ENCODE measurements at regions not wholly inside any gene's neighbourhood (a gene's known extent, or its start where the extent isn't known, plus 50 kb on each side); places are given as distances from the start of the nearest gene placed in this dataset.

DNA sequence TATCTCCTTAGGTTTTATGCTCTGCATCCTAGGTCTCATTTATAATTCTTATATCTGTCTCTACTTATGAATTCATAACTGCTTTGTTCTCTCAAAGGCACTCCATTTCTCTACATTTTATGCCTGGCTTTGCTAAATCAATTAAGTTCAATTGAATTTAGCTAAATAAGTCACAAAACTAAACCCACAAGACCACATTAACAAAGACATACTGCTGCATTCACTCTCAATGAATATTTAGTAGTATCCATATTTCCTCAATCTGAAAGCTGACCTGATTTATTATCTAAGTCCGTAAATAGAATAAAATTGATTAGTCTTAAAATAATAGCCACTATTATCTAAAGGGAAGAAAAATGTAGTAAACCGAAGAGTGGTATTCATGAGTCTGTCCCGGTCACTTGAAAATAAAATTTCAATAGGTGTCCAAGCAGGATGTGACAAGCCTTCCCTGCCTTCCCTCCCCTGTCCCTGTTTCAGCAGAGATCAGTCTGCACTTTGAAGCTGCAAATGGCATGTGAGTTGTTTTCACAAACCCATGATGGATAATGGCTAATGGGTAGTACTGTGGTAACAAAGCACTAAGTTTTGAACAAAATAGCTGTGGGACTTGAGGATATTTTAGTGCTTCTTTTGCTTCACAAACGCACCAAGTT is 295.0 kb upstream of the NCAM2 start:
- Mint-ChIP-seq H3K4me3 (no peak overlapping the region), H3K9me3 (peaks cover 35% of the 10 kb centered on the region), H3K4me1 (ENCODE audit: low read depth) (no peaks in the 10 kb centered on the region), H3K27me3 (ENCODE audit: insufficient read depth) (no peaks in the 10 kb centered on the region), H3K27ac (no peak overlapping the region), H3K36me3 (ENCODE audit: low read depth) (no peaks in the 10 kb centered on the region; the same call in 1 of the 2 replicates)
- TF ChIP-seq, protein P1, sequence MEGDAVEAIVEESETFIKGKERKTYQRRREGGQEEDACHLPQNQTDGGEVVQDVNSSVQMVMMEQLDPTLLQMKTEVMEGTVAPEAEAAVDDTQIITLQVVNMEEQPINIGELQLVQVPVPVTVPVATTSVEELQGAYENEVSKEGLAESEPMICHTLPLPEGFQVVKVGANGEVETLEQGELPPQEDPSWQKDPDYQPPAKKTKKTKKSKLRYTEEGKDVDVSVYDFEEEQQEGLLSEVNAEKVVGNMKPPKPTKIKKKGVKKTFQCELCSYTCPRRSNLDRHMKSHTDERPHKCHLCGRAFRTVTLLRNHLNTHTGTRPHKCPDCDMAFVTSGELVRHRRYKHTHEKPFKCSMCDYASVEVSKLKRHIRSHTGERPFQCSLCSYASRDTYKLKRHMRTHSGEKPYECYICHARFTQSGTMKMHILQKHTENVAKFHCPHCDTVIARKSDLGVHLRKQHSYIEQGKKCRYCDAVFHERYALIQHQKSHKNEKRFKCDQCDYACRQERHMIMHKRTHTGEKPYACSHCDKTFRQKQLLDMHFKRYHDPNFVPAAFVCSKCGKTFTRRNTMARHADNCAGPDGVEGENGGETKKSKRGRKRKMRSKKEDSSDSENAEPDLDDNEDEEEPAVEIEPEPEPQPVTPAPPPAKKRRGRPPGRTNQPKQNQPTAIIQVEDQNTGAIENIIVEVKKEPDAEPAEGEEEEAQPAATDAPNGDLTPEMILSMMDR (IDR thresholded peaks at IDR 0.05), result no peak
- no peak for DNase-seq

DNA sequence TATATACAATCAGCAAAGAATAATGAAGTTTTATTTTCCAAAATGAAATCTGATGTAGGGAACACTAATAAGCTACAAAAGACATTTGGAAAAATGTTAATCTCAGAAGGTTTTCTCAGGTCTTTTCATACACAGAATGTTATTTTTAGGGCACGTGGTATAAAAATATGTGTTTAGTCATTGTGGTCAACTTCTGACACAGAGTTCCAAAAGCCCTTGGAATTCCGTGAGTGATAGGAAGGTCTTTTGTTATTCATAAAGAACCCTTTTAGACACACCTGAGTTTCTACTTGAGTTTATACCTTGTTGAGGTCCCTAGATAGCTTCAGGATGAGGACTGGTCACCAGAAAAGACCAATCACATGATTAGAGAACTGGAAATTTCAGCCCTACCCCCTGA is 277.6 kb upstream of the NCAM2 start:
- TF ChIP-seq, protein P1 (IDR thresholded peaks at IDR 0.05), result no peak
- Mint-ChIP-seq H3K9me3 (peaks cover 41% of the 10 kb centered on the region), H3K36me3 (ENCODE audit: low read depth) (no peaks in the 10 kb centered on the region), H3K27me3 (ENCODE audit: insufficient read depth) (no peaks in the 10 kb centered on the region; the same call in 1 of the 2 replicates), H3K27ac (no peak overlapping the region), H3K4me3 (no peak overlapping the region), H3K4me1 (ENCODE audit: low read depth) (no peaks in the 10 kb centered on the region)
- no peak for DNase-seq

DNA sequence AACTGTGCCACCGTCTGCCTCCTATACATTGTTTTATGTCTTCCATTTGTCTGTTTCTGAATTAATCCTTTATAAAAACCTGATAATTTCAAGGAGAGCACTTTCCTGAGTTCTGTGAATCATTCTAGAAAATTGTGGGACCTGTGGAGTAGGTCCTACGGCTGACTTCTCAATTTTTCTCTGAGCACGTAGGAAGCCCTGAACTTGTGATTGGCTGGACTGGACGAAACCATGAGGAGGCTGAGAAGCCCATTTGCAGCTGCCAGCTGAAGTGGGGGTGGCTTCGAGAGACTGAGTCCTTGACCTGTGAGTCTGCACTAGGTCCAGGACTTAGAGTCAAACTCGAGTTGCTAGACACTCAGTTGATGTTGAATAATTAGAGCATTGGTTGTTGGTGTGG is 277.1 kb upstream of the NCAM2 start:
- Mint-ChIP-seq H3K9me3 (peaks cover 36% of the 10 kb centered on the region), H3K27ac (no peak overlapping the region), H3K4me3 (no peak overlapping the region), H3K36me3 (ENCODE audit: low read depth) (no peaks in the 10 kb centered on the region), H3K4me1 (ENCODE audit: low read depth) (no peaks in the 10 kb centered on the region), H3K27me3 (ENCODE audit: insufficient read depth) (no peaks in the 10 kb centered on the region)
- TF ChIP-seq, protein P1 (IDR thresholded peaks at IDR 0.05), result no peak
- no peak for DNase-seq

DNA sequence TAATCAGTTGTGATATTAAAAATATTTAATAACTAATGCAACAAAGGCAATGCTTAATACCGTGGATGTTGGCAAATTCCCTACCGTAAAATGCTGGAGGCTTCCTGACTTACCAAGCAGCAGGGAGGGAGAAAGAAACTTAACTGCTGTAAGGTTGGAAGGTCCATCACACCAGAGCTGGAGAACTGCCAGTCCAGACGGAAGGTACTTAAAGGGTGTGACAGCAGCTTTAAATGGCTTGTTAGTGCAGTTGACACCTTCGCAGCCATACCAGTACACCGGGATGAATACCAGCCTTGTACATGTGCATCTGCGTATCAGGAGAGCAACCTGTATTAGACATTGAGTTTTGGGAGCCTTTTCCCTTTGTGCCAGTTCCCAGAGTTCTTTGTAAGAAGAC is 269.5 kb upstream of the NCAM2 start:
- no peaks in the 10 kb centered on the region; the same call in 1 of the 2 replicates for H3K27me3 Mint-ChIP-seq (ENCODE audit: insufficient read depth)
- TF ChIP-seq, protein P1 (IDR thresholded peaks at IDR 0.05), result no peak
- no peaks in the 10 kb centered on the region for H3K36me3 Mint-ChIP-seq (ENCODE audit: low read depth)
- no peaks in the 10 kb centered on the region for H3K4me1 Mint-ChIP-seq (ENCODE audit: low read depth)
- peaks cover 33% of the 10 kb centered on the region for H3K9me3 Mint-ChIP-seq
- DNase-seq, result no peak
- H3K27ac Mint-ChIP-seq, result no peak overlapping the region
- H3K4me3 Mint-ChIP-seq, result no peak overlapping the region

DNA sequence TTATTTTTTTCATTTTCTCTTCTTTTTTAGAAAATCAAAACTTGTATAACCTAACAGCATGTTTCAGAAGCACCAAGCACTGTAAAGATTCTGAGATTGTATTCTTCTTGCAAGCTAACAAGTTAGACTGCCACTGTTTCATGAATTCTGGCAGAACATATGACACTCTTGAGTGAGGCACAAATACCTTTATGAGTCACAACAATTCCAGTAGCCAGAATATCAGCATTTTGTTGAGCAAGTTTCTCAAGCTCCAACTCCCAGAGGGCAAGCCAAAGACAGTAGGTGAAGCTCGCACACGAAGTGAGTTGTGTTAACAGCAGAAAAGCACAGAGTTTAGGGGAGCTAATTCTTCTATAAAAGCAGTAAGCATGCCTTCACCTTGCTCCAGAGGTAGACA is 268.8 kb upstream of the NCAM2 start:
- H3K9me3 Mint-ChIP-seq, result peaks cover 39% of the 10 kb centered on the region
- H3K27me3 Mint-ChIP-seq (ENCODE audit: insufficient read depth), result no peaks in the 10 kb centered on the region; the same call in 1 of the 2 replicates
- H3K36me3 Mint-ChIP-seq (ENCODE audit: low read depth), result no peaks in the 10 kb centered on the region
- H3K4me3 Mint-ChIP-seq, result no peak overlapping the region
- DNase-seq, result no peak
- TF ChIP-seq, protein P1 (IDR thresholded peaks at IDR 0.05), result no peak
- no peak overlapping the region for H3K27ac Mint-ChIP-seq
- H3K4me1 Mint-ChIP-seq (ENCODE audit: low read depth), result no peaks in the 10 kb centered on the region

Measured in HFFc6 (cell line).